H9 (cell line): ENCODE measurements at regions not wholly inside any gene's neighbourhood (a gene's known extent, or its start where the extent isn't known, plus 50 kb on each side); places are given as distances from the start of the nearest gene placed in this dataset.

ENCODE experiments used
- DNase-seq: peaks from one replicate; pipeline ENCODE4 v3.0.0-alpha.2; 2017
- H2AFZ ChIP-seq: one replicate; pipeline ENCODE4 v1.6.1; 2013; ENCODE audit warnings: mild to moderate bottlenecking, low read length, control low read depth, moderate library complexity
- H2AK5ac ChIP-seq: 2 replicates; pipeline ENCODE4 v1.6.1; 2013; ENCODE audit warnings: low read length, control low read depth, mixed read lengths; ENCODE audit not compliant: insufficient read length
- H2BK120ac ChIP-seq: one replicate; pipeline ENCODE4 v1.6.1; 2013; ENCODE audit warnings: low read depth, mild to moderate bottlenecking, low read length, control low read depth, inconsistent platforms; ENCODE audit not compliant: poor library complexity, severe bottlenecking
- H2BK12ac ChIP-seq: 2 replicates; pipeline ENCODE4 v1.6.1; 2013; ENCODE audit warnings: low read length, control low read depth, mixed read lengths, low read depth; ENCODE audit not compliant: insufficient read length
- H2BK15ac ChIP-seq: 2 replicates; pipeline ENCODE4 v1.6.1; 2013; ENCODE audit warnings: low read depth, low read length, control low read depth
- H2BK20ac ChIP-seq: one replicate; pipeline ENCODE4 v1.6.1; 2013; ENCODE audit warnings: low read depth, mild to moderate bottlenecking, low read length, control low read depth, inconsistent platforms; ENCODE audit not compliant: poor library complexity, severe bottlenecking
- H2BK5ac ChIP-seq: 2 replicates; pipeline ENCODE4 v1.6.1; 2013; ENCODE audit warnings: low read length, control low read depth, mixed read lengths; ENCODE audit not compliant: insufficient read length
- H3K14ac ChIP-seq: 2 replicates; pipeline ENCODE4 v1.6.1; 2013; ENCODE audit warnings: low read length, control low read depth; ENCODE audit not compliant: insufficient read depth
- H3K18ac ChIP-seq: 2 replicates; pipeline ENCODE4 v1.6.1; 2013; ENCODE audit warnings: low read depth, mild to moderate bottlenecking, mixed read lengths, low read length, control low read depth; ENCODE audit not compliant: insufficient read length
- H3K23ac ChIP-seq: 2 replicates; pipeline ENCODE4 v1.6.1; 2013; ENCODE audit warnings: low read length, control low read depth, mixed read lengths, low read depth; ENCODE audit not compliant: insufficient read length
- H3K23me2 ChIP-seq: 2 replicates; pipeline ENCODE4 v1.6.1; 2013; ENCODE audit warnings: low read depth, mild to moderate bottlenecking, mixed read lengths, low read length, control low read depth; ENCODE audit not compliant: insufficient read length, poor library complexity, severe bottlenecking
- H3K27ac ChIP-seq: 2 replicates; pipeline ENCODE4 v1.5.1; 2013; ENCODE audit warnings: low read length, control low read depth, mixed read lengths, low read depth; ENCODE audit not compliant: insufficient read length
- H3K27me3 ChIP-seq: 2 replicates; pipeline ENCODE4 v1.6.1; 2013; ENCODE audit warnings: low read length, control low read depth, inconsistent platforms; ENCODE audit not compliant: insufficient read depth
- H3K4ac ChIP-seq: 2 replicates; pipeline ENCODE4 v1.6.1; 2013; ENCODE audit warnings: low read depth, mild to moderate bottlenecking, control low read depth, inconsistent platforms, low read length, moderate library complexity
- H3K4me1 ChIP-seq: 2 replicates; pipeline ENCODE4 v1.6.1; 2013; ENCODE audit warnings: low read length, control low read depth, inconsistent platforms; ENCODE audit not compliant: insufficient read depth
- H3K4me2 ChIP-seq: 2 replicates; pipeline ENCODE4 v1.6.1; 2013; ENCODE audit warnings: low read length, control low read depth, mixed read lengths; ENCODE audit not compliant: insufficient read length, insufficient read depth
- H3K56ac ChIP-seq: 2 replicates; pipeline ENCODE4 v1.6.1; 2013; ENCODE audit warnings: low read depth, mild to moderate bottlenecking, mixed read lengths, low read length, control low read depth; ENCODE audit not compliant: insufficient read length
- H3K79me1 ChIP-seq: 2 replicates; pipeline ENCODE4 v1.6.1; 2013; ENCODE audit warnings: low read depth, mild to moderate bottlenecking, moderate library complexity, low read length, control low read depth, inconsistent platforms; ENCODE audit not compliant: insufficient read depth, poor library complexity, severe bottlenecking
- H3K79me2 ChIP-seq: 2 replicates; pipeline ENCODE4 v1.6.1; 2013; ENCODE audit warnings: low read length, control low read depth, inconsistent platforms; ENCODE audit not compliant: insufficient read depth
- H3K9ac ChIP-seq: 2 replicates; pipeline ENCODE4 v1.6.1; 2013; ENCODE audit warnings: low read length, control low read depth, mixed read lengths; ENCODE audit not compliant: insufficient read length; ENCODE audit errors: extremely low read depth
- H3K9me3 ChIP-seq: one replicate; pipeline ENCODE4 v1.6.1; 2013; ENCODE audit warnings: low read depth, low read length, inconsistent platforms; ENCODE audit not compliant: control insufficient read depth
- H3T11ph ChIP-seq: one replicate; pipeline ENCODE4 v1.6.1; 2013; ENCODE audit warnings: mild to moderate bottlenecking, low read length, control low read depth, inconsistent platforms
- H4K20me1 ChIP-seq: one replicate; pipeline ENCODE4 v1.6.1; 2013; ENCODE audit not compliant: control insufficient read depth, insufficient read length, insufficient read depth
- H4K5ac ChIP-seq: 2 replicates; pipeline ENCODE4 v1.6.1; 2013; ENCODE audit warnings: low read depth, mild to moderate bottlenecking, mixed read lengths, low read length, control low read depth; ENCODE audit not compliant: insufficient read length
- H4K8ac ChIP-seq: replicated peaks from 2 replicates; pipeline ENCODE4 v1.6.1; 2013; ENCODE audit warnings: low read length, control low read depth, mixed read lengths, low read depth; ENCODE audit not compliant: insufficient read length
- H4K91ac ChIP-seq: 2 replicates; pipeline ENCODE4 v1.6.1; 2013; ENCODE audit warnings: low read depth, mild to moderate bottlenecking, moderate library complexity, mixed read lengths, low read length, control low read depth; ENCODE audit not compliant: insufficient read length
- H3K27ac Mint-ChIP-seq, 3 experiments: 2 replicates in 2 of 3; 3 replicates in 1 of 3; pipeline ENCODE4 v1.8.0; 2020 to 2021; ENCODE audit warnings: mixed read lengths in 3 of 3, mild to moderate bottlenecking in 1 of 3, moderate library complexity in 1 of 3
- H3K27me3 Mint-ChIP-seq: 2 replicates; pipeline ENCODE4 v1.8.0; 2021; ENCODE audit warnings: low read depth, mild to moderate bottlenecking, moderate library complexity, mixed read lengths
- H3K36me3 Mint-ChIP-seq, 3 experiments: 2 replicates in 2 of 3; 3 replicates in 1 of 3; pipeline ENCODE4 v1.8.0; 2020 to 2021; ENCODE audit warnings: low read depth in 3 of 3, mixed read lengths in 3 of 3; ENCODE audit not compliant: insufficient read depth in 1 of 3
- H3K4me1 Mint-ChIP-seq, 2 experiments: 2 replicates each; pipeline ENCODE4 v1.8.0; 2020; ENCODE audit warnings: mixed read lengths in 2 of 2
- H3K4me3 Mint-ChIP-seq, 2 experiments: 2 replicates in 1 of 2; 3 replicates in 1 of 2; pipeline ENCODE4 v1.8.0; 2020 to 2021; ENCODE audit warnings: mild to moderate bottlenecking in 2 of 2, mixed read lengths in 2 of 2, moderate library complexity in 1 of 2
- H3K9me3 Mint-ChIP-seq, 2 experiments: 2 replicates in 1 of 2; 3 replicates in 1 of 2; pipeline ENCODE4 v1.8.0; 2020; ENCODE audit warnings: mild to moderate bottlenecking in 2 of 2, mixed read lengths in 2 of 2, moderate library complexity in 1 of 2
- WGBS: extraction: QIAGEN DNeasy Blood & Tissue Kit; methylation state at CpG from one replicate; pipeline ENCODE4 v1.1.7; 2013; ENCODE audit warnings: missing lambda C conversion rate, low lambda C conversion rate, mixed read lengths; ENCODE audit not compliant: insufficient read length; ENCODE audit errors: extremely low coverage; 5-methylcytosine and 5-hydroxymethylcytosine counted together
- TF ChIP-seq, protein P1 (sequence below): fragments of 200-600 bp; sonication (generic); conservative IDR thresholded peaks from 3 replicates; pipeline ENCODE4 v1.8.0; 2021; ENCODE audit warnings: antibody characterized with exemption, mild to moderate bottlenecking

GRCh38 chr1:31122101-31122735 lies 56.7 kb upstream of the PUM1 start:
- Histone ChIP-seq H3K18ac (peak overlapping the region; percentile 45), H3K9ac (no peak overlapping the region), H4K91ac (no peak overlapping the region), H2BK15ac (no peak overlapping the region), H2AFZ (no peak overlapping the region), H2BK5ac (no peak overlapping the region), H3K79me1 (no peaks in the 10 kb centered on the region), H4K8ac (no peak overlapping the region), H3T11ph (no peak overlapping the region), H3K4ac (no peak overlapping the region), H3K14ac (peak overlapping the region; percentile 62; the same call in 1 of the 2 replicates), H4K5ac (no peak overlapping the region), H3K56ac (no peak overlapping the region), H3K27me3 (no peaks in the 10 kb centered on the region; the same call in 1 of the 2 replicates), H2BK20ac (no peak overlapping the region), H3K4me2 (no peak overlapping the region), H3K23me2 (no peaks in the 10 kb centered on the region), H3K79me2 (no peaks in the 10 kb centered on the region), H3K9me3 (no peaks in the 10 kb centered on the region), H2BK12ac (no peak overlapping the region), H3K4me1 (no peaks in the 10 kb centered on the region; the same call in 1 of the 2 replicates), H2AK5ac (no peak overlapping the region), H3K23ac (no peak overlapping the region), H4K20me1 (no peaks in the 10 kb centered on the region), H2BK120ac (no peak overlapping the region), H3K27ac (no peak overlapping the region)
- Mint-ChIP-seq H3K27me3 (no peaks in the 10 kb centered on the region), H3K27ac (peak overlapping the region; percentile 32 to 92 (median 68); a peak in 5 of 7 replicates), H3K4me1 (peaks cover 14 to 17% of the 10 kb centered on the region in 2 experiments), H3K4me3 (peak overlapping the region in 1 of 2 experiments; percentile 31; a peak in 1 of 5 replicates), H3K9me3 (no peaks in the 10 kb centered on the region; a peak in 1 of 5 replicates), H3K36me3 (no peaks in the 10 kb centered on the region)
- peak; percentile 34 for DNase-seq
- TF ChIP-seq, protein P1, sequence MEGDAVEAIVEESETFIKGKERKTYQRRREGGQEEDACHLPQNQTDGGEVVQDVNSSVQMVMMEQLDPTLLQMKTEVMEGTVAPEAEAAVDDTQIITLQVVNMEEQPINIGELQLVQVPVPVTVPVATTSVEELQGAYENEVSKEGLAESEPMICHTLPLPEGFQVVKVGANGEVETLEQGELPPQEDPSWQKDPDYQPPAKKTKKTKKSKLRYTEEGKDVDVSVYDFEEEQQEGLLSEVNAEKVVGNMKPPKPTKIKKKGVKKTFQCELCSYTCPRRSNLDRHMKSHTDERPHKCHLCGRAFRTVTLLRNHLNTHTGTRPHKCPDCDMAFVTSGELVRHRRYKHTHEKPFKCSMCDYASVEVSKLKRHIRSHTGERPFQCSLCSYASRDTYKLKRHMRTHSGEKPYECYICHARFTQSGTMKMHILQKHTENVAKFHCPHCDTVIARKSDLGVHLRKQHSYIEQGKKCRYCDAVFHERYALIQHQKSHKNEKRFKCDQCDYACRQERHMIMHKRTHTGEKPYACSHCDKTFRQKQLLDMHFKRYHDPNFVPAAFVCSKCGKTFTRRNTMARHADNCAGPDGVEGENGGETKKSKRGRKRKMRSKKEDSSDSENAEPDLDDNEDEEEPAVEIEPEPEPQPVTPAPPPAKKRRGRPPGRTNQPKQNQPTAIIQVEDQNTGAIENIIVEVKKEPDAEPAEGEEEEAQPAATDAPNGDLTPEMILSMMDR = no peak
- no CpG with 5 or more reads among the region's 6 CpGs for WGBS
